ENCODE measurements at regions not wholly inside any gene's neighbourhood (a gene's known extent, or its start where the extent isn't known, plus 50 kb on each side); places are given as distances from the start of the nearest gene placed in this dataset.

DNA sequence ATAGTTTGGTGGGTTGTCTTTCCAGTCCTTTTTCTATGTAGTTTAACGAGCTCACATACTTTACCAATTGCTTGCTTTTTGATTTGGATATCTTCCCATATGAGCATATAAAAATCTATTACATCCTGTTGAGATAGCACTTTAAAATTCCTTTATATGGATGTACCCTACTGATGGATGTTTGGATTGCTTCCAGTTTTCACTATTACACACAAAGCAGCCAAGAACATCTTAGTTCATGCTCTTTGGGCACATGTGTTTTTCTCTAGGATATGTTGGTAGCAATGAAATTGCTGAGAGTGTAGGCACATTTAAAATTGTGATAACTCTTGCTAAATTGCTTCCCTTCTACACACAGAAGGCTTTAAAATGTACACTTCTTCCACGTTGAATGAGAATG lies 56.1 kb upstream of the NTRK2 start:
- POLR2A ChIA-PET (ENCODE audit: unreplicated experiment): no interaction called here
- no peak for ATAC-seq (ENCODE audit: low read depth)

More for the DNA sequence above, 56.1 kb upstream of the NTRK2 start:
- no peaks in the 10 kb centered on the region for H4K20me1 ChIP-seq (ENCODE audit: insufficient read depth, low read length)
- H3K14ac ChIP-seq (replicated peaks; ENCODE audit: low read depth, low read length): no peak overlapping the region
- TF ChIP-seq POLR2A (IDR thresholded peaks at IDR 0.05; ENCODE audit: low read depth, low read length) (no peak), MAZ (IDR thresholded peaks at IDR 0.05; ENCODE audit: borderline replicate concordance, low read depth, low read length) (no peak), SMC3 (IDR thresholded peaks at IDR 0.05; ENCODE audit: low read depth, low read length) (no peak), CEBPB (IDR thresholded peaks at IDR 0.05; ENCODE audit: low read depth, low read length) (no peak), RAD21 (IDR thresholded peaks at IDR 0.05; ENCODE audit: low read length) (no peak), RFX5 (IDR thresholded peaks at IDR 0.05; ENCODE audit: low read depth, low read length) (no peak), CHD1 (IDR thresholded peaks at IDR 0.05; ENCODE audit: low read depth, low read length) (no peak), FOS (IDR thresholded peaks at IDR 0.05; ENCODE audit: low read depth, low read length) (no peak), MXI1 (IDR thresholded peaks at IDR 0.05; ENCODE audit: borderline replicate concordance, low read depth, low read length) (no peak), RCOR1 (IDR thresholded peaks at IDR 0.05; ENCODE audit: insufficient replicate concordance, low read length) (no peak), NFE2L2 (IDR thresholded peaks at IDR 0.05; ENCODE audit: low read depth, low read length) (no peak), MAFK (IDR thresholded peaks at IDR 0.05; ENCODE audit: low read depth, low read length) (no peak)
- TF ChIP-seq, protein P1, sequence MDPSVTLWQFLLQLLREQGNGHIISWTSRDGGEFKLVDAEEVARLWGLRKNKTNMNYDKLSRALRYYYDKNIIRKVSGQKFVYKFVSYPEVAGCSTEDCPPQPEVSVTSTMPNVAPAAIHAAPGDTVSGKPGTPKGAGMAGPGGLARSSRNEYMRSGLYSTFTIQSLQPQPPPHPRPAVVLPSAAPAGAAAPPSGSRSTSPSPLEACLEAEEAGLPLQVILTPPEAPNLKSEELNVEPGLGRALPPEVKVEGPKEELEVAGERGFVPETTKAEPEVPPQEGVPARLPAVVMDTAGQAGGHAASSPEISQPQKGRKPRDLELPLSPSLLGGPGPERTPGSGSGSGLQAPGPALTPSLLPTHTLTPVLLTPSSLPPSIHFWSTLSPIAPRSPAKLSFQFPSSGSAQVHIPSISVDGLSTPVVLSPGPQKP (IDR thresholded peaks at IDR 0.05; ENCODE audit: borderline replicate concordance, low read depth, low read length): no peak
- TF ChIP-seq, protein P2, sequence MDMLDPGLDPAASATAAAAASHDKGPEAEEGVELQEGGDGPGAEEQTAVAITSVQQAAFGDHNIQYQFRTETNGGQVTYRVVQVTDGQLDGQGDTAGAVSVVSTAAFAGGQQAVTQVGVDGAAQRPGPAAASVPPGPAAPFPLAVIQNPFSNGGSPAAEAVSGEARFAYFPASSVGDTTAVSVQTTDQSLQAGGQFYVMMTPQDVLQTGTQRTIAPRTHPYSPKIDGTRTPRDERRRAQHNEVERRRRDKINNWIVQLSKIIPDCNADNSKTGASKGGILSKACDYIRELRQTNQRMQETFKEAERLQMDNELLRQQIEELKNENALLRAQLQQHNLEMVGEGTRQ (IDR thresholded peaks at IDR 0.05; ENCODE audit: low read depth, low read length): no peak
- no peak overlapping the region for H2AK9ac ChIP-seq (replicated peaks; ENCODE audit: low read depth, low read length, poor library complexity)
- intact Hi-C loops (cut with micrococcal nuclease): no loop called here
- H3K27ac ChIP-seq (ENCODE audit: insufficient read depth, low read length): no peak overlapping the region
- no peaks in the 10 kb centered on the region for H3K36me3 ChIP-seq (ENCODE audit: control insufficient read depth, insufficient read depth, low read length)
- no peak overlapping the region for H2AFZ ChIP-seq (replicated peaks; ENCODE audit: low read length, poor library complexity)
- in situ Hi-C loops (cut with MboI; ENCODE audit: low sequenced_read_pairs): no loop called here
- dilution Hi-C loops (cut with HindIII; ENCODE audit: low sequenced_read_pairs, unreplicated experiment): no loop called here
- no peak overlapping the region for H2BK5ac ChIP-seq (ENCODE audit: low read depth, low read length, poor library complexity, severe bottlenecking)
- DNase-seq: no peak
- no TSS peak for BruUV-seq (replicated peaks)
- H2BK20ac ChIP-seq (ENCODE audit: low read depth, low read length): no peak overlapping the region
- no peaks in the 10 kb centered on the region for H3K79me1 ChIP-seq (ENCODE audit: low read depth in 1 of 2, low read length in 2 of 2)
- H2AK5ac ChIP-seq (ENCODE audit: low read depth, low read length): no peak overlapping the region
- H4K8ac ChIP-seq (ENCODE audit: low read depth in 2 of 2, low read length in 2 of 2): no peak overlapping the region
- CTCF ChIA-PET: no interaction called here
- peaks cover 2% of the 10 kb centered on the region for H3K9me3 ChIP-seq (ENCODE audit: control insufficient read depth, insufficient read depth, low read length)
- H3K4me3 ChIP-seq (ENCODE audit: insufficient read depth, low read depth, low read length): no peak overlapping the region
- H3K4ac ChIP-seq (ENCODE audit: low read depth, low read length): no peak overlapping the region
- H3K9me1 ChIP-seq (ENCODE audit: insufficient read depth, low read length): no peaks in the 10 kb centered on the region
- no peak overlapping the region for H3K18ac ChIP-seq (ENCODE audit: low read depth, low read length)
- H2BK120ac ChIP-seq (ENCODE audit: low read depth, low read length): no peak overlapping the region
- H4K91ac ChIP-seq (ENCODE audit: insufficient read depth, low read depth, low read length): no peak overlapping the region
- H2BK15ac ChIP-seq (ENCODE audit: low read depth, low read length): no peak overlapping the region
- no peak overlapping the region for H4K5ac ChIP-seq (ENCODE audit: low read depth, low read length)
- no peak overlapping the region for H3K4me2 ChIP-seq (ENCODE audit: low read depth, low read length)
- no CpG with 5 or more reads among the region's 2 CpGs for WGBS, 2 experiments (ENCODE audit: extremely low coverage in 2 of 2, insufficient read length in 1 of 2)
- H3K9ac ChIP-seq (ENCODE audit: low read depth, low read length): no peak overlapping the region
- no peaks in the 10 kb centered on the region for H3K27me3 ChIP-seq (ENCODE audit: control insufficient read depth, insufficient read depth, low read length)
- H3K23ac ChIP-seq (ENCODE audit: low read depth, low read length): no peak overlapping the region
- no peak overlapping the region for H3K56ac ChIP-seq (ENCODE audit: extremely low read depth, insufficient read depth, low read length)
- H3K4me1 ChIP-seq (ENCODE audit: control insufficient read depth, insufficient read depth, low read length): no peaks in the 10 kb centered on the region

Data from IMR-90 (cell line).